GM12875 (cell line): ENCODE measurements at regions not wholly inside any gene's neighbourhood (a gene's known extent, or its start where the extent isn't known, plus 50 kb on each side); places are given as distances from the start of the nearest gene placed in this dataset.

ENCODE experiments used
- H3K4me3 ChIP-seq: one replicate; pipeline ENCODE4 v1.5.1; 2011; ENCODE audit warnings: low read depth, low read length, control low read depth
- TF ChIP-seq, protein P1 (sequence below): IDR thresholded peaks from 2 replicates; pipeline ENCODE4 v1.5.1; 2011; ENCODE audit warnings: low read depth, mild to moderate bottlenecking, control low read depth, inconsistent platforms, low read length, moderate library complexity, borderline replicate concordance; ENCODE audit not compliant: insufficient read depth

DNA sequence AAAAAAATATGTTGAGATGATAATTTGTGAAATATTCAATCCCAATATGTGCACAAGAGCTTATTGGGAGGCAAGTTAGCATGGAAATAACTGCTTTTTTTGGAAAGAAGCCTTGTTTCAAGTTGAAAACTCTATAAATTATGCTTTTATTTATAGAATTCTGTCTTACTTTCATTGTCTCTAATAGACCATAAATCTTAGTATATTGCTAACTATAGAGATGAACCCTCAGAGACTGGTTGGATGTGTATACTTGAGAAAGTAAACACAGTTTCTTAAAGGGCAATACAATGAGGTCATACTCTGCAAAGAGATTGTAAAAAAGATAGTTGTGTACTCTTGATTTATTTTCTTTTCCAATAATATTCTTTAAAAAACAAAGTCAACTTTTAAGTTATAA lies 530.3 kb downstream of the SPATA31D1 start:
- TF ChIP-seq, protein P1, sequence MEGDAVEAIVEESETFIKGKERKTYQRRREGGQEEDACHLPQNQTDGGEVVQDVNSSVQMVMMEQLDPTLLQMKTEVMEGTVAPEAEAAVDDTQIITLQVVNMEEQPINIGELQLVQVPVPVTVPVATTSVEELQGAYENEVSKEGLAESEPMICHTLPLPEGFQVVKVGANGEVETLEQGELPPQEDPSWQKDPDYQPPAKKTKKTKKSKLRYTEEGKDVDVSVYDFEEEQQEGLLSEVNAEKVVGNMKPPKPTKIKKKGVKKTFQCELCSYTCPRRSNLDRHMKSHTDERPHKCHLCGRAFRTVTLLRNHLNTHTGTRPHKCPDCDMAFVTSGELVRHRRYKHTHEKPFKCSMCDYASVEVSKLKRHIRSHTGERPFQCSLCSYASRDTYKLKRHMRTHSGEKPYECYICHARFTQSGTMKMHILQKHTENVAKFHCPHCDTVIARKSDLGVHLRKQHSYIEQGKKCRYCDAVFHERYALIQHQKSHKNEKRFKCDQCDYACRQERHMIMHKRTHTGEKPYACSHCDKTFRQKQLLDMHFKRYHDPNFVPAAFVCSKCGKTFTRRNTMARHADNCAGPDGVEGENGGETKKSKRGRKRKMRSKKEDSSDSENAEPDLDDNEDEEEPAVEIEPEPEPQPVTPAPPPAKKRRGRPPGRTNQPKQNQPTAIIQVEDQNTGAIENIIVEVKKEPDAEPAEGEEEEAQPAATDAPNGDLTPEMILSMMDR: no peak
- no peak overlapping the region for H3K4me3 ChIP-seq

DNA sequence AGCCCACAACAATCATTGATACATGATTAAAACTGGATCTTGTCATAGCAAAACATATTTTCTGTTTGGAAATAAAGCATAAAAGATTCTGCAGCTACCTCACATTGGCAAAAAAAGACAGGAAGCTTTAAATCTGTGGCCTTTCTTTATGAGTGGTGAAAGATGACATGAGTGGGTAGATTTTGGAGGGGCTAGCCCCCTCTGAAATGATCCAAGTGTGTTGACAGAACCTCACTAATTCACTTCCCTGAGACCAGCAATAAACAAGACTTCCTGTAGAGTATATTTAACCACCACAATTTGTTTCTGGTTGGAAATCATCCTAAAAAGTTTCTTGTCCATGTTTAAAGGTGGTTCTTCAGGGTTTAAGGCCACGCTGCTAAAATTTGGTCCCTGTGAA lies 530.8 kb downstream of the SPATA31D1 start:
- TF ChIP-seq, protein P1: no peak

DNA sequence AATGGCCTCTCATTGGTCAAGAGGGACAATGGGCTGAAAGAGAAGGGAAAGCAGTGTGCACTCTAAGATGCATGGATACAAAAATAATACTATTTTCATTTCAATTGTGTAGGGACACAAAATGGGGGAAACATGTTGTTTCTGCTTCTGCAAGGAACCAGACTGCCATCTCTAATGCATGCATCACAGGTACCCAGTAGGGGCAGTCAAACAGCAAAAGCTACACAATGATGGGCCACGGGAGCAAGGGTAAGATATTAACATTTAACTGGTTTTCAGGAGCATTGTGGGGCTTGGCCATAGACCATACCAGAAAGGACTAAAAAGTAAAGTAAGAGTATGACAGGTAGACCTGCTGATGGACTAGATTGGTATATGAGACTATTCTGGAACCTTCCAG lies 535.8 kb downstream of the SPATA31D1 start:
- no peak overlapping the region for H3K4me3 ChIP-seq
- TF ChIP-seq, protein P1: no peak

More for the DNA sequence above, 530.8 kb downstream of the SPATA31D1 start:
- H3K4me3 ChIP-seq: no peak overlapping the region

DNA sequence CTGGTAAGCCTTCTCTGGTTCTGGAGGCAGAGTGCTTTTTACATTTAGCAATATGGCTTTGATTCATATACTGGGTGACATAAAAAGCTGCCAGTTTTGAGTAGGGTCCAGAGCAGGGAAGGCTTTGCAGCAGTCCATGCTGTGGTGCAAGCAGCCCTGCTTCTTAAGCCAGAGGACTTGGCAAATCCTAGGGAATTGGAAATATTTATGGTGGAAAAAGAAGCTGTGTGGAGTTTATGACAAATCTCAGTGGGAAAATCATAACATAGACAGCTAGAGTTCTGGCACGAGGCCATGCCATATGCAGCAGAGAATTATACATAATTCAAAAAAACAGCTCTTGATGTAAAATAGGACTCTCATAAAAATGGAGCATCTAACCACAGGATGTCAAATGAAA lies 536.4 kb downstream of the RASEF start:
- no peak overlapping the region for H3K4me3 ChIP-seq
- TF ChIP-seq, protein P1: no peak

DNA sequence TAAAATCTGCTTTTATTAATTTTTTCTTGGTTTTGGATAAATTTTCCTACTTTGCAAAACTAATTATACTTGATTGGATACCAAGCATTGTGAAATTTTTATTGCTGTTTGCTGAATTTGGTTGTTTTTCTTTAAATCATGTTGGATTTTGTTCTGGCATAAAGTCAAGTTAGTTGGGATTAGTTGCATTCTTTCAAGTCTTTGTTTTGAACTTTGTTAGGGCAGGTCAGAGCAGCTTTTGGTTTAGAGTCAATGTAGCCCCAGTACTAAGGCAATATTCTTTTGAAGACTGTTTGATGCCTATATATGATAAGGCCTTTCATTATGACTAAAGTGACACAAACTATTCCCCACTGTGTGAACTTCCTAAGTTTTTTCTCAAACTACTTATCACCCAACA lies 531.1 kb downstream of the RASEF start:
- TF ChIP-seq, protein P1: no peak
- no peak overlapping the region for H3K4me3 ChIP-seq

DNA sequence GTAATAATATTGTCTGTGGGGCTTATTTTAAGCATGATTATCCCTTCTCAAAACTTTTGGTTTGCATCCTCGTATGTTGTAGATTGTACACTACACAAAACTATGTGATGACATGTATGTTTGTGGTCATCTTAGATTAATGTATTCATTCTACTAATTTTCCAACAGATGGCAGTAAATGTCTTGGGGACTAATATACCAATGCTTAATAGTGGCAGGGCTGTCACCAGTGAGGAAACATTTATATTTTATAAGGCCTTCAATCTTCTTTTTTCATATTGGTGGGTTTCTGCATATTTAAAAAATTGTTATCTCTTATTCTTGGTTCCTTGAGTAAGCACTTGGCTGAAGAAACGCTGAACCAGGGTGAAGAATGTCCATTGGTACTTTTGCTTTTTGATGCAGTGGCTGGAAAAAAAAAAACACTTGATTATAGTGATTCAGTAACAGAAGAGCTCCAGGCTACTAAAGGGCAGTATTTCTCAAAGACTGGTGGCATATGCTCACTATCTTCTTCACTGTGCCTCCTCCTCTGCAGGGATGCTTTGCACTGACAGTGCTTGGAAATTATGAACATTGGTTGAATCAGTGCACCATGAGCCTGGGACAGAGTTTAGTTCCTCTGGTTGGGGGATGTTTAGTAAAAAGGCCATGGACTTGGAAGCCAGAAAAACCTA lies 530.3 kb downstream of the RASEF start:
- TF ChIP-seq, protein P1: no peak
- H3K4me3 ChIP-seq: no peak overlapping the region

DNA sequence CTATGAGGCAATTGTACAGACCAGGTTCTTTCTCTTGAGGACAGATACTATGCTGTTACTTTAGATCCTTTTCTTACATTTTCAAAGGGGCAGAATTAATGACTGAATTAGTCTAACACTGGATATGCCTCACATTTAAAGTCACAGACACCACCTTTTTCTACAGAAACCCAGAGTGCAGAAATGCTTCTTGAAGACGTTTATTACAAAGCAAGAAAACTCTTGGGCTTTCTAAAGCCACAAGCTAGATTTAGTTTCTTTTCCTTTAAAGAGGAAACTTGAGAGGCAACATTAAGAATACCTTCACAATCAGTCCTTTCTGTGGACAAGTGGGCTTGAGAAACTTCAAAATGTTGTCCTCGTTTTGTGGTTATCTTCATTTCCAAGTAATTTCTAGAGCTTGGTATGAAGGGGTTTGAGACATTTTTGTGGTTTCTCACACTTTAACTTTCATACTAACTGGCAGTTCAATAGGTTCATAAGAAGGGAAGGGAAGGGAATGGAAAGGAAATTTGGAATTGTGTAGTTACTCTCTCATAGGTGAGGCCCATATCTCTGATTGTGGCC lies 527.4 kb downstream of the RASEF start:
- TF ChIP-seq, protein P1: no peak
- H3K4me3 ChIP-seq: no peak overlapping the region
